Activated CD8-positive, alpha-beta memory T cell treated with anti-CD3 and anti-CD28 coated beads, Interleukin-2, amount 50 U/mL, for 48 hours (primary cell): ENCODE measurements at regions not wholly inside any gene's neighbourhood (a gene's known extent, or its start where the extent isn't known, plus 50 kb on each side); places are given as distances from the start of the nearest gene placed in this dataset.

Experiments used
- DNase-seq: peaks from one replicate; pipeline ENCODE4 v3.0.0-alpha.2; 2020

- no peak for DNase-seq
Observed at GRCh38 chr2:226063704-226064440, 664.4 kb downstream of the NYAP2 start.

GRCh38 chr2:226059961-226060627, 660.6 kb downstream of the NYAP2 start:
- DNase-seq = no peak

GRCh38 chr2:226057914-226058313, 658.4 kb downstream of the NYAP2 start:
- no peak for DNase-seq

- no peak for DNase-seq
Observed at GRCh38 chr2:226057365-226057764, 657.9 kb downstream of the NYAP2 start.

- DNase-seq = no peak
Observed at GRCh38 chr2:226052772-226053416, 653.4 kb downstream of the NYAP2 start.

- no peak for DNase-seq
Observed at GRCh38 chr2:226050822-226051221, 651.3 kb downstream of the NYAP2 start.

- no peak for DNase-seq
Observed at GRCh38 chr2:226048611-226049010, 649.1 kb downstream of the NYAP2 start.

- no peak for DNase-seq
Observed at GRCh38 chr2:226045080-226045479, 645.6 kb downstream of the NYAP2 start.

- no peak for DNase-seq
Observed at GRCh38 chr2:226040344-226040900, 640.9 kb downstream of the NYAP2 start.

GRCh38 chr2:226037526-226037925, 638.0 kb downstream of the NYAP2 start:
- no peak for DNase-seq

- no peak for DNase-seq
Observed at GRCh38 chr2:226031647-226032501, 632.4 kb downstream of the NYAP2 start.

- peak; percentile 63 for DNase-seq
Observed at GRCh38 chr2:226030788-226031646, 631.5 kb downstream of the NYAP2 start.

- DNase-seq = no peak
Observed at GRCh38 chr2:226030369-226030768, 630.9 kb downstream of the NYAP2 start.

- DNase-seq = no peak
Observed at GRCh38 chr2:226023946-226024345, 624.4 kb downstream of the NYAP2 start.

GRCh38 chr2:226023383-226023782, 623.9 kb downstream of the NYAP2 start:
- no peak for DNase-seq

- DNase-seq = no peak
Observed at GRCh38 chr2:226020956-226021355, 621.4 kb downstream of the NYAP2 start.

- no peak for DNase-seq
Observed at GRCh38 chr2:226020176-226020575, 620.7 kb downstream of the NYAP2 start.

- DNase-seq = no peak
Observed at GRCh38 chr2:226018641-226019040, 619.1 kb downstream of the NYAP2 start.

- DNase-seq = no peak
Observed at GRCh38 chr2:226017537-226017936, 618.0 kb downstream of the NYAP2 start.

- DNase-seq = no peak
Observed at GRCh38 chr2:226017107-226017506, 617.6 kb downstream of the NYAP2 start.

- no peak for DNase-seq
Observed at GRCh38 chr2:226011716-226012450, 612.4 kb downstream of the NYAP2 start.
